Upper lobe of left lung (tissue), 6 donors: ENCODE measurements at regions not wholly inside any gene's neighbourhood (a gene's known extent, or its start where the extent isn't known, plus 50 kb on each side); places are given as distances from the start of the nearest gene placed in this dataset.

Experiments
- ATAC-seq, 2 donors: fragments of 200-7000 bp; cut with Tn5 transposase; one replicate each; pipeline ENCODE4 v1.9.1; 2022; ENCODE audit warnings: mild to moderate bottlenecking in 2 of 2, moderate library complexity in 2 of 2; ENCODE audit not compliant: low FRiP score in 2 of 2
- DNase-seq, 2 donors: peaks; one replicate each; pipeline ENCODE4 v3.0.0-alpha.2; 2019 to 2020
- H3K27ac ChIP-seq, 4 donors: fragments of 200-600 bp; sonication (generic); one replicate each; pipeline ENCODE4 v1.5.1; 2016 to 2019
- H3K27me3 ChIP-seq, 4 donors: fragments of 200-600 bp; sonication (generic); one replicate each; pipeline ENCODE4 v1.5.1; 2017 to 2019
- H3K36me3 ChIP-seq, 4 donors: fragments of 200-600 bp; sonication (generic); one replicate each; pipeline ENCODE4 v1.5.1; 2016 to 2019
- H3K4me1 ChIP-seq, 4 donors: fragments of 200-600 bp; sonication (generic); one replicate each; pipeline ENCODE4 v1.5.1; 2018 to 2019
- H3K4me3 ChIP-seq, 4 donors: fragments of 200-600 bp; sonication (generic); one replicate each; pipeline ENCODE4 v1.5.1; 2017 to 2019; ENCODE audit warnings: mild to moderate bottlenecking in 2 of 4, moderate library complexity in 1 of 4
- H3K9me3 ChIP-seq, 4 donors: fragments of 200-600 bp; sonication (generic); one replicate each; pipeline ENCODE4 v1.5.1; 2018 to 2019
- EP300 ChIP-seq, 4 donors: sonication (generic); formaldehyde crosslinking; IDR thresholded peaks; one replicate each; pipeline ENCODE4 v1.5.1; 2017; ENCODE audit warnings: antibody characterized with exemption in 4 of 4, control low read depth in 2 of 4
- POLR2A ChIP-seq, 4 donors: fragments of 450-650 bp; IDR thresholded peaks; one replicate each; pipeline ENCODE4 v1.5.1; 2016 to 2017; ENCODE audit warnings: antibody characterized with exemption in 4 of 4, mild to moderate bottlenecking in 2 of 4
- POLR2AphosphoS5 ChIP-seq, 2 donors: sonication (generic); formaldehyde crosslinking; IDR thresholded peaks; one replicate each; pipeline ENCODE4 v1.5.1; 2017; ENCODE audit warnings: antibody characterized with exemption in 2 of 2
- WGBS, 2 donors: methylation state at CpG; one replicate each; pipeline ENCODE4 v1.1.5; 2017 to 2018; 5-methylcytosine and 5-hydroxymethylcytosine counted together
- TF ChIP-seq, protein P1 (sequence below), 6 experiments: fragments of 450-650 bp in 4 of 6; fragments of 200-600 bp in 2 of 6; sonication (generic) in 2 of 6; IDR thresholded peaks; one replicate each; pipeline ENCODE4 v1.5.1; 2016 to 2019; ENCODE audit warnings: antibody characterized with exemption in 6 of 6
- donor health status: DM: no; HTN: no; CAD: no; lungs with moderate emphysema.
- donor health status: DM: no; HTN: yes; CAD: no; lungs with severe emphysema.

DNA sequence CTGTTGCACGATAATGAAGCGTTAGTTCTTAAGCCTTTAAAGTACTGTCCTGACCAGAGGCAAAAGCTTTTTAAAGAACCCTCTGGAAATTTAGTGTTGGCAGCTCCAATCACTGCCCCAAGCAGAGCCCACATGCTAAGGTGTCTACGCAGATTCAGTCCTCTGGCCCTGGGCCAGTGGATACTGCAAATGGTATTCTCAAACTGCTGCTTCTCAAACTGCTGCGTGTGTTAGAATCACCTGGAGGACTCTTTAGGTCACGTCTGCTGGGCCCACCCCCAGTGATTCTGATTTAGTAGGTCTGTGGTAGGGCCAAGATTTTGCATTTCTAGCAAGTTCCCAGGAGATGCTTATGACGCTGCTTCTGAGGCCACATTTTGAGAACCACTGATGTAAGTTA, 96.0 kb upstream of the CCDC28A start:
- Histone ChIP-seq H3K27ac (no peak overlapping the region), H3K27me3 (no peaks in the 10 kb centered on the region), H3K4me1 (peaks cover 0 to 4% (median 0%) of the 10 kb centered on the region in 4 donors), H3K4me3 (no peak overlapping the region), H3K36me3 (no peaks in the 10 kb centered on the region), H3K9me3 (no peaks in the 10 kb centered on the region)
- TF ChIP-seq POLR2A (IDR thresholded peaks at IDR 0.05) (no peak), POLR2AphosphoS5 (IDR thresholded peaks at IDR 0.05) (no peak), EP300 (IDR thresholded peaks at IDR 0.05) (no peak)
- TF ChIP-seq, protein P1, sequence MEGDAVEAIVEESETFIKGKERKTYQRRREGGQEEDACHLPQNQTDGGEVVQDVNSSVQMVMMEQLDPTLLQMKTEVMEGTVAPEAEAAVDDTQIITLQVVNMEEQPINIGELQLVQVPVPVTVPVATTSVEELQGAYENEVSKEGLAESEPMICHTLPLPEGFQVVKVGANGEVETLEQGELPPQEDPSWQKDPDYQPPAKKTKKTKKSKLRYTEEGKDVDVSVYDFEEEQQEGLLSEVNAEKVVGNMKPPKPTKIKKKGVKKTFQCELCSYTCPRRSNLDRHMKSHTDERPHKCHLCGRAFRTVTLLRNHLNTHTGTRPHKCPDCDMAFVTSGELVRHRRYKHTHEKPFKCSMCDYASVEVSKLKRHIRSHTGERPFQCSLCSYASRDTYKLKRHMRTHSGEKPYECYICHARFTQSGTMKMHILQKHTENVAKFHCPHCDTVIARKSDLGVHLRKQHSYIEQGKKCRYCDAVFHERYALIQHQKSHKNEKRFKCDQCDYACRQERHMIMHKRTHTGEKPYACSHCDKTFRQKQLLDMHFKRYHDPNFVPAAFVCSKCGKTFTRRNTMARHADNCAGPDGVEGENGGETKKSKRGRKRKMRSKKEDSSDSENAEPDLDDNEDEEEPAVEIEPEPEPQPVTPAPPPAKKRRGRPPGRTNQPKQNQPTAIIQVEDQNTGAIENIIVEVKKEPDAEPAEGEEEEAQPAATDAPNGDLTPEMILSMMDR (IDR thresholded peaks at IDR 0.05), result no peak
- DNase-seq, result no peak
- no peak for ATAC-seq
- 87 to 93% methylated on average over 3 to 6 of the region's 6 CpGs for WGBS, 2 donors

DNA sequence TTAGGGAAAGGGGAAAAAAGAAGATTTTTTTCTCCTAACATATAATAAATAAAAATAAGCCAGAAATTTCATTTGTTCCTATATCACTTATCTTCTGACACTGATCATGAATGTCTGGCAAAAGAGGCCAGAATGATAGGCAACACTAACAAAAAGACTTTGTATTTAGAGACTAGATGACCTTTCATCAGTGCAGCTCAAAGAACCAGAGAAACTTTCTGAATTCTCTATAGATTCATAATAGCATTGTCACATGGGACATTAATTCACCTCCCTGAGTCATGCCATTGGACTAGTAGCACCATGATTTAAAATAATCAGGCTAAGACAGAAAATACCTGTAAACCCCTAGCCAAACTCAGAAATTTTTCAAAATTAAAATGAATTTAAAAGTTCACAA, 95.4 kb upstream of the CCDC28A start:
- ATAC-seq (no peak), DNase-seq (no peak)
- TF ChIP-seq POLR2AphosphoS5 (IDR thresholded peaks at IDR 0.05), result no peak
- TF ChIP-seq, protein P1 (IDR thresholded peaks at IDR 0.05), result no peak
- no peak for TF ChIP-seq POLR2A (IDR thresholded peaks at IDR 0.05)
- TF ChIP-seq EP300 (IDR thresholded peaks at IDR 0.05), result no peak
- no peak overlapping the region for H3K27ac ChIP-seq
- no peaks in the 10 kb centered on the region for H3K36me3 ChIP-seq
- no peak overlapping the region for H3K4me3 ChIP-seq
- H3K4me1 ChIP-seq, result peaks cover 0 to 4% (median 0%) of the 10 kb centered on the region in 4 donors
- no peaks in the 10 kb centered on the region for H3K27me3 ChIP-seq
- no peaks in the 10 kb centered on the region for H3K9me3 ChIP-seq

DNA sequence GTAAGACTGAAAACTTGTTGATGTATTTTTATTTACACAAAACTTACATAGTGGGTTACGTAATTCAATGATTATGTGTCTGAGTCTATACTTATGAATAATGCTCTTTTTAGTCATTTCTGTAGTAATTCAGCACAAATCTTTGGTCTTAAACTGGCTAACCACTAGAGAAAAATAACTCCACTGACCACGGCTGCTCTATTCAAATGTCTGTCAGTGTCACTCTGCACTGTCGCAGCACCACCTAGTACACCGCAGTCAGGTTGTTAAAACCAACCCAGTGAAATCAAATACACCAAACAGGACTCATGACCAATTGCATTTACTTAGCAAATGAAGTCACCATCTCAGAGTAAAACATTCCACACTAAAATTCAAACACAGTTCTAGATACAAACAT, 93.5 kb upstream of the CCDC28A start:
- TF ChIP-seq POLR2AphosphoS5 (IDR thresholded peaks at IDR 0.05) (no peak), POLR2A (IDR thresholded peaks at IDR 0.05) (no peak), EP300 (IDR thresholded peaks at IDR 0.05) (no peak)
- TF ChIP-seq, protein P1 (IDR thresholded peaks at IDR 0.05), result no peak
- H3K4me1 ChIP-seq, result peaks cover 0 to 3% (median 0%) of the 10 kb centered on the region in 4 donors
- H3K9me3 ChIP-seq, result no peaks in the 10 kb centered on the region
- WGBS, 2 donors, result 81 to 84% methylated on average over 4 of the region's 4 CpGs
- H3K36me3 ChIP-seq, result no peaks in the 10 kb centered on the region
- H3K27ac ChIP-seq, result no peak overlapping the region
- DNase-seq (no peak), ATAC-seq (no peak)
- no peak overlapping the region for H3K4me3 ChIP-seq
- no peaks in the 10 kb centered on the region for H3K27me3 ChIP-seq

DNA sequence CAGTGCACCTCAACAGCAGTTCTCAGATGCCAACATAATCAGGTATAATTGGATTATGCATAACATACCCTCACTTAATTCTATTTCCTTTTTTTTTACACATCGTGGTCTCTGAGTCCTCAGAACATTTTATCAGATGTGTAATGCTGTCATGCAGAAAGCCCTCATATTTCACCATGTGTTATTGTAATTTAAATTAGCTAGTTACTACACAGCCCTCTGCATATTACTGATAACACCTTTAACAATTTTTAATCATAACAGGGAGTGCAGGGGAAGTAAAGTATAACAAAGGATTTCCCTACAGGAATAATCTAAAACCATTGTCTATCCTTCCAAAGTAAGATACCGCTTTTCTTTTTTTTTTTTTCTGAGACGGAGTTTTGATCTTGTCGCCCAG, 91.9 kb upstream of the CCDC28A start:
- DNase-seq, result no peak
- no peaks in the 10 kb centered on the region for H3K36me3 ChIP-seq
- H3K9me3 ChIP-seq, result no peaks in the 10 kb centered on the region
- no peaks in the 10 kb centered on the region for H3K27me3 ChIP-seq
- no peak overlapping the region for H3K27ac ChIP-seq
- H3K4me3 ChIP-seq, result no peak overlapping the region
- WGBS, 2 donors, result 57 to 74% methylated on average over 4 of the region's 4 CpGs
- TF ChIP-seq EP300 (IDR thresholded peaks at IDR 0.05), result no peak
- no peak for ATAC-seq
- H3K4me1 ChIP-seq, result peaks cover 0 to 3% (median 0%) of the 10 kb centered on the region in 4 donors

DNA sequence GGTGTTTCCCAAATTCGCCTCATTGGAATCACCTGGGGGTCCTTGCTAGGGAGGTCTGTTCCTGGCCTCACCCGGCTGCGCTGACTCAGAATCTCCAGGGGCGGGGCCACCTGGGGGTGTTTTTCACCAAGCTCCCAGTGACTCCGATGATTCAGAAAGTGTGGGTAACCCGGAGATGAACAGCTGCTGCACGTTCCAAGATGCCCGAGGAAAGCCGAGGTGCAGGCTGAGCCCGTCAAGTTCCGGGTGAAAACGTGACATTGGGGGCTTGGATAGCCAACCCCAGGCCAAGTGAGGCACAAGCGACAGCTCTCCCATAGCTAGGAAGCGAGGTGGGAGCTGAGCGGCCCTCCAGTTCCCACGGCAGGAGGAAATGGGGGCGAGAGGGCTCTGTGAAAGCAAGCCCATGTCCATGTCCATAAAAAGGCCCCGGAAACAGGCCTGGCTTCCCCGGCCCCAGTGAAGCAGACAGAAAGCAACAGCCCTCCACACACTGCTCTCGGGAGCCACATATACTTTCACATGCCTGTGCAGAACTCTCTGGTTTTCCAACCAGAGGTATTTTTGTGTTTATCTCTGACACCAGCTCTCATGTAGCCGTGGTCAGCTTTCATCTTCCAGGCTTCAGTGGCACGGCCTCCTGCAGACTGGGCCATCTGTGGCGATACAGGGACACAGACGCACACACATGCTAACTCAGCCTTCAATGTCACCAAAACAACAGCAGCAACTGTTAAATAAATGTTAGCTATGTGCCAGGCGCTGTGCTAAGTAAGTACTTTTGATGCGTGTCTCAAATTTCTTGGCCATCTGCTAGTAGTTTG, 90.7 kb upstream of the CCDC28A start:
- WGBS, 2 donors, result 77 to 88% methylated on average over 25 to 26 of the region's 26 CpGs
- Histone ChIP-seq H3K27me3 (no peaks in the 10 kb centered on the region), H3K36me3 (no peaks in the 10 kb centered on the region), H3K4me1 (peaks cover 0 to 3% (median 0%) of the 10 kb centered on the region in 4 donors), H3K27ac (peak overlapping the region in 3 of 4 donors; percentile 28 to 53 (median 37)), H3K4me3 (no peak overlapping the region), H3K9me3 (no peaks in the 10 kb centered on the region)
- peak; percentile 23 to 77 for ATAC-seq
- DNase-seq, result peak in 1 of 2 donors; percentile 47
- TF ChIP-seq EP300 (IDR thresholded peaks at IDR 0.05) (no peak), POLR2AphosphoS5 (IDR thresholded peaks at IDR 0.05) (peak in 1 of 2 donors; percentile 13), POLR2A (IDR thresholded peaks at IDR 0.05) (no peak)
- TF ChIP-seq, protein P1 (IDR thresholded peaks at IDR 0.05), result no peak
